ENCODE measurements at regions not wholly inside any gene's neighbourhood (a gene's known extent, or its start where the extent isn't known, plus 50 kb on each side); places are given as distances from the start of the nearest gene placed in this dataset.

DNA sequence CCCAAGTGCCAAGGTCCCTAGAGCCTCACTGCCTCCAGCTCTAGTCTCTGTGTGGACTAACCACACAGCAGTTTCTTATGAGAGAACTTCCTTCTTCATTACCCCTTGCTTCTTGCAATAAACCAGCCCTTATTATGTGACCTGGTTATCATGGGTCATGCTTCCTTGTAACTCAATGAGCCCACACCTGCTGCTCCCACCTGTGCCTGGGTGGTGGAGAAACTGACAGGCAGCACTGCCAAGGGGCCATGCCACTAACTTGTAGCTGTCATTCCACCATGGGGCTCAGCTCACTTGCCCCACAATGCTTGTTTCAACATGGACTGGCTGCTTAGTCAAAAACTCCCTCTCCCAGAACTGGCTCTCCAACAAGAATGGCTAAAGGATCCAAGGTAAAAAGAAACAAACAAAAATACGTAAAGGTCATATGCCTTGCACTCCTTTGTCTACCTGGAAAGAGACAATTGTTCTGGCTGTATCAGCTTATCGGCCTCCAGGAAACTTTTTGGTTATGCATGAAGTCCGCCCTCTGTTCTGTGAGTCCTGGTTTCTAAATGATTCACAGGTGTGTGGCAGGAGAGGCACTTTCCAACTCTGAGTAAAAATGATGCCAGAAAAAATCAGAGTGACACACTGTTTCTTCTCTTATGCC, 446.4 kb downstream of the COG6 start:
- Histone ChIP-seq H3K9me3 (no peaks in the 10 kb centered on the region), H3K4me1 (ENCODE audit: control insufficient read depth in 1 of 2, insufficient read depth in 1 of 2, low read depth in 1 of 2, low read length in 1 of 2) (no peaks in the 10 kb centered on the region), H3K27me3 (no peaks in the 10 kb centered on the region), H3K36me3 (no peaks in the 10 kb centered on the region), H3K27ac (no peak overlapping the region), H3K4me3 (ENCODE audit: low read depth in 1 of 2, low read length in 1 of 2) (no peak overlapping the region)
- TF ChIP-seq CTCF (IDR thresholded peaks at IDR 0.05): no peak

DNA sequence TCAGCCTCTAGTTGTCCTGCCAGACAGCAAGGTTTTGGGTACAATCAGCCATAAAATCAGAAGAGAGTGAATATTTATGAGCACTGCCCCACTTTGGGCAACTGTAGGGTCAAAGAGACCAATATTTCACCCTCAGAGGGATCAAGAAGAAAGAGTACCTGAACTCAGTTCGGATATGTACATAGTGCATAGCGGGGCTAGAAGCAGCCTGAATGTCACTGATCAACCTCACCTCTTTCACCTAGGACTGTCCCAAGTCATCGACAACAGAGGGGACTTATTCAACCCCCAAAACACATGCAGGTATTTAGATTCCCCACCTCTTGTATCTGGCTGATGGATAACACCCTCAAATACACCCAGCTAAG, 446.9 kb downstream of the COG6 start:
- H3K27ac ChIP-seq: no peak overlapping the region
- TF ChIP-seq CTCF (IDR thresholded peaks at IDR 0.05): no peak
- H3K27me3 ChIP-seq: no peaks in the 10 kb centered on the region
- no peaks in the 10 kb centered on the region for H3K9me3 ChIP-seq
- no peaks in the 10 kb centered on the region for H3K4me1 ChIP-seq (ENCODE audit: control insufficient read depth in 1 of 2, insufficient read depth in 1 of 2, low read depth in 1 of 2, low read length in 1 of 2)
- H3K4me3 ChIP-seq (ENCODE audit: low read depth in 1 of 2, low read length in 1 of 2): no peak overlapping the region
- no peaks in the 10 kb centered on the region for H3K36me3 ChIP-seq

- H3K4me3 ChIP-seq (ENCODE audit: low read depth in 1 of 2, low read length in 1 of 2): no peak overlapping the region
- TF ChIP-seq CTCF (IDR thresholded peaks at IDR 0.05): no peak
- H3K4me1 ChIP-seq (ENCODE audit: control insufficient read depth in 1 of 2, insufficient read depth in 1 of 2, low read depth in 1 of 2, low read length in 1 of 2): no peaks in the 10 kb centered on the region
- no peak overlapping the region for H3K27ac ChIP-seq
- H3K9me3 ChIP-seq: no peaks in the 10 kb centered on the region
- H3K27me3 ChIP-seq: no peaks in the 10 kb centered on the region
- no peaks in the 10 kb centered on the region for H3K36me3 ChIP-seq
Observed at GRCh38 chr13:40102854-40103253, 447.4 kb downstream of the COG6 start.

GRCh38 chr13:40103864-40104263, 448.4 kb downstream of the COG6 start:
- Histone ChIP-seq H3K27ac (no peak overlapping the region), H3K9me3 (no peaks in the 10 kb centered on the region)

DNA sequence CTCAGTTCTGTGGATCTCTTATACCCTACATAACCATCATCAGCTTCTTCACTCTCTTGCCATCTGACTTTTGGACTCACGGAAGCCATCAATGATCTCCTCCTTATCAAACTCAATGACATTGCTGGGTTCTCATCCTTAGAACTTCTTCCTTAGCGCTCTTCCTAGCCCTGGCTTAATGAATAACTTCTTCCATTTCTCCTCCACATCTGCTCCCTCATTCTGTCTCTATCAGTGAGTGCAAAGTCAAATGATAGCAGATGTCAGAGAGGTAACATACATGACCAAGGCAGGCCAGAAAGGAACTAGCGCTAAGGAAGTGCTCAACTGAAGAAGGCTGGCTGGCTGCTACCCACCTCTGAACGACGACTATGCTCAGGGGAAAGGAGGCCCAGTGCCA, 449.8 kb downstream of the COG6 start:
- Histone ChIP-seq H3K9me3 (no peaks in the 10 kb centered on the region), H3K36me3 (no peaks in the 10 kb centered on the region), H3K4me3 (ENCODE audit: low read depth in 1 of 2, low read length in 1 of 2) (no peak overlapping the region), H3K27me3 (no peaks in the 10 kb centered on the region), H3K27ac (no peak overlapping the region), H3K4me1 (ENCODE audit: control insufficient read depth in 1 of 2, insufficient read depth in 1 of 2, low read depth in 1 of 2, low read length in 1 of 2) (no peaks in the 10 kb centered on the region)
- TF ChIP-seq CTCF (IDR thresholded peaks at IDR 0.05): no peak

More at GRCh38 chr13:40103864-40104263, 448.4 kb downstream of the COG6 start:
- no peak for TF ChIP-seq CTCF (IDR thresholded peaks at IDR 0.05)
- no peaks in the 10 kb centered on the region for H3K27me3 ChIP-seq
- no peaks in the 10 kb centered on the region for H3K4me1 ChIP-seq (ENCODE audit: control insufficient read depth in 1 of 2, insufficient read depth in 1 of 2, low read depth in 1 of 2, low read length in 1 of 2)
- no peaks in the 10 kb centered on the region for H3K36me3 ChIP-seq
- no peak overlapping the region for H3K4me3 ChIP-seq (ENCODE audit: low read depth in 1 of 2, low read length in 1 of 2)
